ENCODE measurements at regions not wholly inside any gene's neighbourhood (a gene's known extent, or its start where the extent isn't known, plus 50 kb on each side); places are given as distances from the start of the nearest gene placed in this dataset.

GRCh38 chr2:2653231-2653630 lies 322.2 kb upstream of the MYT1L start:
- no peak for TF ChIP-seq EZH2phosphoT487 (IDR thresholded peaks at IDR 0.05; ENCODE audit: borderline replicate concordance, low read depth, low read length)
- no peak for TF ChIP-seq CTCF (conservative IDR thresholded peaks at IDR 0.05; ENCODE audit: low read length)
